MCF 10A (cell line): ENCODE measurements at regions not wholly inside any gene's neighbourhood (a gene's known extent, or its start where the extent isn't known, plus 50 kb on each side); places are given as distances from the start of the nearest gene placed in this dataset.

ENCODE experiments used
- BruUV-seq: library from RNA; stranded (reverse); fragments of 400-500 nt; replicated peaks from 2 replicates; lab custom pipeline; 2021; lab: Mats Ljungman, UMichigan
- CTCF ChIA-PET: fragments of 300-600 bp; sonication (Branson Sonifier 250); formaldehyde crosslinking; extraction: SDS; loops from one replicate; lab custom pipeline; 2021; ENCODE audit warnings: antibody characterized with exemption, inconsistent platforms; lab: Yijun Ruan, JAX
- POLR2A ChIA-PET: fragments of 300-600, 350-650 bp; sonication (Branson Sonifier 250); formaldehyde crosslinking; extraction: SDS; loops from one replicate; lab custom pipeline; 2020; ENCODE audit warnings: antibody characterized with exemption, inconsistent platforms; lab: Yijun Ruan, JAX
- DNase-seq: peaks from one replicate; pipeline ENCODE4 v3.0.0-alpha.2; 2018; ENCODE audit not compliant: unreplicated experiment
- H3K27ac Mint-ChIP-seq: one replicate; pipeline ENCODE4 v1.8.0; 2022; ENCODE audit warnings: mild to moderate bottlenecking, low read depth, mixed read lengths; ENCODE audit not compliant: unreplicated experiment
- H3K27me3 Mint-ChIP-seq: one replicate; pipeline ENCODE4 v1.8.0; 2022; ENCODE audit warnings: mixed read lengths; ENCODE audit not compliant: insufficient read depth, unreplicated experiment
- H3K36me3 Mint-ChIP-seq: one replicate; pipeline ENCODE4 v1.8.0; 2022; ENCODE audit warnings: mild to moderate bottlenecking, moderate library complexity, mixed read lengths; ENCODE audit not compliant: insufficient read depth, unreplicated experiment
- H3K4me1 Mint-ChIP-seq: one replicate; pipeline ENCODE4 v1.8.0; 2022; ENCODE audit warnings: mixed read lengths; ENCODE audit not compliant: insufficient read depth, unreplicated experiment
- H3K4me3 Mint-ChIP-seq: one replicate; pipeline ENCODE4 v1.8.0; 2022; ENCODE audit warnings: mild to moderate bottlenecking, moderate library complexity, mixed read lengths; ENCODE audit not compliant: unreplicated experiment
- H3K9me3 Mint-ChIP-seq: one replicate; pipeline ENCODE4 v1.8.0; 2022; ENCODE audit warnings: mixed read lengths; ENCODE audit not compliant: unreplicated experiment
- CTCF ChIP-seq: fragments of 200-600 bp; IDR thresholded peaks from one replicate; pipeline ENCODE4 v1.8.0; 2022; ENCODE audit warnings: antibody characterized with exemption, mild to moderate bottlenecking; ENCODE audit not compliant: unreplicated experiment
- intact Hi-C: fragments of 100-400 bp; cut with micrococcal nuclease; formaldehyde crosslinking; loops from 2 replicates; pipeline ENCODE4 v1.14.1; 2022

DNA sequence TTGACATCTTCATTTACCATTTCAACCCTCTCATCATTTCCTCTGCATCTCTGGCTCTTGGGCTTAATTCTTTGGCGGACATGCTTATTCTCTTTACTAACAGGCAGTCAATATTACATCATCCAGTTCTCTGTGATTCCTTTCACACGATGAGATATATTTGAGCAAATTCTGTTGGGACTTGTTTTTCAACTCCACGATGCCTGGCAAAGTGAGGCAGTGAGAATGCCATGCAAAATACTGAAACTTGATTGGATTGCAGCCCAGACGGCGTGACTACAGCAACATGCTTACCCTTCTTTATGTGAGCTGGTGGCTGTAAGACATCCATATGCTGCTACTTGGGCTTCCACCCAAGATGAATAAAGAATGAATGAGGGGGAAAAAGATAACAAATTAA is 101.7 kb upstream of the SPACA1 start:
- TF ChIP-seq CTCF = no peak
- no peak overlapping the region for H3K4me3 Mint-ChIP-seq
- DNase-seq = no peak
- intact Hi-C loops = no loop called here
- no peaks in the 10 kb centered on the region for H3K9me3 Mint-ChIP-seq
- H3K27me3 Mint-ChIP-seq = peaks cover 11% of the 10 kb centered on the region
- no peaks in the 10 kb centered on the region for H3K36me3 Mint-ChIP-seq
- CTCF ChIA-PET = interaction anchor here (0.6 to 6.8 kb wide), 2 partner anchors 14 to 952 kb away, joined by 3 to 83 read pairs; no protein-coding TSS in a partner anchor
- peaks cover 23% of the 10 kb centered on the region for H3K4me1 Mint-ChIP-seq
- H3K27ac Mint-ChIP-seq = no peak overlapping the region
- POLR2A ChIA-PET = no interaction called here
- no TSS peak for BruUV-seq

GRCh38 chr6:87945181-87945580 is 102.5 kb upstream of the SPACA1 start:
- Mint-ChIP-seq H3K27me3 (peaks cover 11% of the 10 kb centered on the region), H3K4me3 (no peak overlapping the region), H3K4me1 (peaks cover 23% of the 10 kb centered on the region), H3K27ac (peak overlapping the region; percentile 43), H3K36me3 (no peaks in the 10 kb centered on the region), H3K9me3 (no peaks in the 10 kb centered on the region)
- intact Hi-C loops = no loop called here
- ChIA-PET CTCF (interaction anchor here (0.6 to 6.8 kb wide), 20 partner anchors 13 to 926 kb away, joined by 3 to 83 read pairs (median 4); no protein-coding TSS in a partner anchor), POLR2A (interaction anchor here (0.9 to 1.5 kb wide), 5 partner anchors 33 to 356 kb away, joined by 3 to 4 read pairs (median 3); partner anchors contain the start of gene AKIRIN2)
- TF ChIP-seq CTCF = no peak
- DNase-seq = no peak
- BruUV-seq = no TSS peak

- ChIA-PET POLR2A (interaction anchor here (0.8 to 1.5 kb wide), 9 partner anchors 11 to 904 kb away, joined by 3 to 4 read pairs (median 3); partner anchors contain the start of gene AKIRIN2), CTCF (interaction anchor here (0.5 to 6.8 kb wide), 31 partner anchors 13 to 1023 kb away, joined by 3 to 83 read pairs (median 3); no protein-coding TSS in a partner anchor)
- H3K27me3 Mint-ChIP-seq = peaks cover 11% of the 10 kb centered on the region
- H3K4me1 Mint-ChIP-seq = peaks cover 23% of the 10 kb centered on the region
- H3K27ac Mint-ChIP-seq = peak overlapping the region; percentile 43
- H3K4me3 Mint-ChIP-seq = no peak overlapping the region
- no TSS peak for BruUV-seq
- intact Hi-C loops = loop anchor here (1.0 to 5.0 kb wide), 2 partner anchors 112 to 552 kb away; no protein-coding TSS in a partner anchor
- no peaks in the 10 kb centered on the region for H3K36me3 Mint-ChIP-seq
- peak; percentile 22 for TF ChIP-seq CTCF
- peak; percentile 68 for DNase-seq
- no peaks in the 10 kb centered on the region for H3K9me3 Mint-ChIP-seq
Observed at GRCh38 chr6:87944541-87944954, 103.1 kb upstream of the SPACA1 start.

- intact Hi-C loops = loop anchor here (5.0 kb wide), 1 partner anchor 551 kb away; no protein-coding TSS in a partner anchor
- Mint-ChIP-seq H3K27me3 (peaks cover 11% of the 10 kb centered on the region), H3K36me3 (no peaks in the 10 kb centered on the region), H3K9me3 (no peaks in the 10 kb centered on the region), H3K27ac (no peak overlapping the region), H3K4me1 (peaks cover 23% of the 10 kb centered on the region), H3K4me3 (no peak overlapping the region)
- BruUV-seq = no TSS peak
- no peak for DNase-seq
- TF ChIP-seq CTCF = no peak
- ChIA-PET CTCF (interaction anchor here (0.6 to 6.8 kb wide), 3 partner anchors 11 to 550 kb away, joined by 3 to 83 read pairs (median 5); partner anchors contain the start of genes ORC3 and RARS2), POLR2A (no interaction called here)
Observed at GRCh38 chr6:87943191-87943590, 104.5 kb upstream of the SPACA1 start.
